IMR-90 (cell line): ENCODE measurements at regions not wholly inside any gene's neighbourhood (a gene's known extent, or its start where the extent isn't known, plus 50 kb on each side); places are given as distances from the start of the nearest gene placed in this dataset.

Source experiments
- ATAC-seq: fragments of 200-7000 bp; cut with Tn5 transposase; 2 replicates; pipeline ENCODE4 v1.9.1; 2020; ENCODE audit warnings: low read depth, mild to moderate bottlenecking, moderate library complexity
- BruUV-seq: library from RNA; stranded (reverse); fragments of 400-500 nt; replicated peaks from 2 replicates; lab custom pipeline; 2021; lab: Mats Ljungman, UMichigan
- CTCF ChIA-PET: fragments of 300-600 bp; formaldehyde crosslinking; extraction: SDS; loops from one replicate; lab custom pipeline; 2021; ENCODE audit warnings: antibody characterized with exemption; lab: Yijun Ruan, JAX
- POLR2A ChIA-PET: fragments of 300-600 bp; sonication (Branson Sonifier 250); formaldehyde crosslinking; loops from one replicate; lab custom pipeline; 2022; ENCODE audit warnings: antibody characterized with exemption; ENCODE audit not compliant: unreplicated experiment; lab: Charles Lee
- DNase-seq: peaks from one replicate; pipeline ENCODE4 v3.0.0; 2013
- H2AFZ ChIP-seq: replicated peaks from 2 replicates; pipeline ENCODE3; 2013; ENCODE audit warnings: low read length, mild to moderate bottlenecking; ENCODE audit not compliant: poor library complexity
- H2AK5ac ChIP-seq: 2 replicates; pipeline ENCODE4 v1.6.1; 2013; ENCODE audit warnings: low read depth, low read length, inconsistent platforms
- H2AK9ac ChIP-seq: replicated peaks from 2 replicates; pipeline ENCODE3; 2013; ENCODE audit warnings: mild to moderate bottlenecking, low read depth, low read length, moderate library complexity; ENCODE audit not compliant: poor library complexity
- H2BK120ac ChIP-seq: 2 replicates; pipeline ENCODE4 v1.6.1; 2013; ENCODE audit warnings: low read depth, low read length, inconsistent platforms
- H2BK15ac ChIP-seq: 3 replicates; pipeline ENCODE4 v1.6.1; 2013; ENCODE audit warnings: low read depth, low read length, inconsistent platforms
- H2BK20ac ChIP-seq: 2 replicates; pipeline ENCODE4 v1.6.1; 2013; ENCODE audit warnings: low read depth, mild to moderate bottlenecking, inconsistent platforms, low read length, moderate library complexity
- H2BK5ac ChIP-seq: 2 replicates; pipeline ENCODE4 v1.6.1; 2013; ENCODE audit warnings: mild to moderate bottlenecking, low read depth, low read length, inconsistent platforms; ENCODE audit not compliant: poor library complexity, severe bottlenecking
- H3K14ac ChIP-seq: replicated peaks from 2 replicates; pipeline ENCODE4 v1.6.1; 2013; ENCODE audit warnings: low read depth, low read length, inconsistent platforms
- H3K18ac ChIP-seq: 2 replicates; pipeline ENCODE4 v1.6.1; 2013; ENCODE audit warnings: low read depth, low read length, control low read depth
- H3K23ac ChIP-seq: 2 replicates; pipeline ENCODE4 v1.6.1; 2013; ENCODE audit warnings: low read depth, low read length, inconsistent platforms
- H3K27ac ChIP-seq: 2 replicates; pipeline ENCODE4 v1.5.1; 2013; ENCODE audit warnings: mild to moderate bottlenecking, control low read depth, low read length; ENCODE audit not compliant: insufficient read depth
- H3K27me3 ChIP-seq: 2 replicates; pipeline ENCODE4 v1.6.1; 2013; ENCODE audit warnings: low read length; ENCODE audit not compliant: control insufficient read depth, insufficient read depth
- H3K36me3 ChIP-seq: 2 replicates; pipeline ENCODE4 v1.6.1; 2013; ENCODE audit warnings: low read length, mixed read lengths; ENCODE audit not compliant: control insufficient read depth, insufficient read depth
- H3K4ac ChIP-seq: 2 replicates; pipeline ENCODE4 v1.6.1; 2013; ENCODE audit warnings: low read depth, low read length, inconsistent platforms
- H3K4me1 ChIP-seq: 2 replicates; pipeline ENCODE4 v1.6.1; 2013; ENCODE audit warnings: low read length, mixed read lengths; ENCODE audit not compliant: control insufficient read depth, insufficient read depth
- H3K4me2 ChIP-seq: 2 replicates; pipeline ENCODE4 v1.6.1; 2013; ENCODE audit warnings: low read depth, mild to moderate bottlenecking, control low read depth, low read length, moderate library complexity
- H3K4me3 ChIP-seq: 2 replicates; pipeline ENCODE4 v1.5.1; 2013; ENCODE audit warnings: low read depth, mild to moderate bottlenecking, control low read depth, low read length, moderate library complexity; ENCODE audit not compliant: insufficient read depth
- H3K56ac ChIP-seq: 2 replicates; pipeline ENCODE4 v1.6.1; 2013; ENCODE audit warnings: low read length, inconsistent platforms; ENCODE audit not compliant: insufficient read depth; ENCODE audit errors: extremely low read depth
- H3K79me1 ChIP-seq, 2 experiments: 2 replicates each; pipeline ENCODE4 v1.6.1; 2013; ENCODE audit warnings: low read length in 2 of 2, inconsistent platforms in 1 of 2, low read depth in 1 of 2
- H3K9ac ChIP-seq: 2 replicates; pipeline ENCODE4 v1.6.1; 2013; ENCODE audit warnings: low read depth, low read length, control low read depth
- H3K9me1 ChIP-seq: 2 replicates; pipeline ENCODE4 v1.6.1; 2013; ENCODE audit warnings: low read length, inconsistent platforms; ENCODE audit not compliant: insufficient read depth
- H3K9me3 ChIP-seq: 2 replicates; pipeline ENCODE4 v1.6.1; 2013; ENCODE audit warnings: low read length; ENCODE audit not compliant: control insufficient read depth, insufficient read depth
- H4K20me1 ChIP-seq: 2 replicates; pipeline ENCODE4 v1.6.1; 2013; ENCODE audit warnings: low read length, inconsistent platforms; ENCODE audit not compliant: insufficient read depth
- H4K5ac ChIP-seq: 2 replicates; pipeline ENCODE4 v1.6.1; 2013; ENCODE audit warnings: mild to moderate bottlenecking, low read depth, low read length, control low read depth
- H4K8ac ChIP-seq, 2 experiments: 2 replicates each; pipeline ENCODE4 v1.6.1; 2013; ENCODE audit warnings: low read depth in 2 of 2, low read length in 2 of 2, control low read depth in 1 of 2, inconsistent platforms in 1 of 2
- H4K91ac ChIP-seq: 2 replicates; pipeline ENCODE4 v1.6.1; 2013; ENCODE audit warnings: low read depth, low read length, inconsistent platforms; ENCODE audit not compliant: insufficient read depth
- CEBPB ChIP-seq: IDR thresholded peaks from 2 replicates; pipeline ENCODE4 v1.6.1; 2012; ENCODE audit warnings: low read depth, low read length, improper control_type of control experiment
- MXI1 ChIP-seq: IDR thresholded peaks from 2 replicates; pipeline ENCODE4 v1.6.1; 2012; ENCODE audit warnings: low read depth, mild to moderate bottlenecking, low read length, moderate library complexity, borderline replicate concordance
- WGBS, 2 experiments: methylation state at CpG; one replicate each; pipeline versions ENCODE4 v1.1.5 to v1.1.7; 2013; ENCODE audit warnings: missing lambda C conversion rate in 2 of 2; ENCODE audit not compliant: insufficient read length in 1 of 2; ENCODE audit errors: extremely low coverage in 2 of 2; 5-methylcytosine and 5-hydroxymethylcytosine counted together
- dilution Hi-C: fragments of 300-500 bp; cut with HindIII; formaldehyde crosslinking; loops from one replicate; pipeline ENCODE4 v1.14.3; 2018; ENCODE audit warnings: low sequenced_read_pairs; ENCODE audit not compliant: unreplicated experiment
- in situ Hi-C: fragments of 300-500 bp; cut with MboI; formaldehyde crosslinking; loops from 3 replicates; pipeline ENCODE4 v1.14.3; 2019; ENCODE audit warnings: low sequenced_read_pairs, inconsistent platforms, mixed read lengths
- intact Hi-C: fragments of 100-400 bp; cut with micrococcal nuclease; formaldehyde crosslinking; loops from 2 replicates; pipeline ENCODE4 v1.10.0; 2022

DNA sequence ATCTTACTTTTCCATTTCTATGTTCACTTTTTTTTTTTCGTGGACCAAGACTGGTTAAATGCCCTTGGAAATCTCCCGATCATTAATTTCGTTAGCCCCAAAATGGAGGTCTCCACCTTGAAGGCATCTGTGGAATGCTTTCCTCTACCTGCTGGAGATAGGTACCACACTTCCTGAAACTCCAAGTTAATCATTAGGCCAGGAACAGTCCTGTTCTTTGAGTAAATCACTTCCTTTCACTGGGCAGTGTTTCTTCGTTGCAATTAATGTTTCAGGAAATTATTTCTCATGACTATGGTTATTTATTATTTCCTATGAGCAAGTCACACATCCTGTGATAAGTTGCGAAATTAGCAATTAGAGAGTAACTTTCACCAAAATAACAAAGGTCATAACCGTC lies 225.2 kb upstream of the LYPLAL1 start:
- Histone ChIP-seq H3K9me1 (no peaks in the 10 kb centered on the region), H3K56ac (no peak overlapping the region), H4K5ac (no peak overlapping the region), H3K27me3 (no peaks in the 10 kb centered on the region), H2BK5ac (no peak overlapping the region), H3K4ac (no peak overlapping the region), H3K18ac (no peak overlapping the region), H3K36me3 (no peaks in the 10 kb centered on the region), H3K14ac (no peak overlapping the region), H4K91ac (no peak overlapping the region), H2BK20ac (no peak overlapping the region), H3K79me1 (no peaks in the 10 kb centered on the region), H3K4me1 (no peaks in the 10 kb centered on the region), H2BK120ac (no peak overlapping the region), H2BK15ac (no peak overlapping the region), H3K23ac (no peak overlapping the region), H2AK9ac (no peak overlapping the region), H4K20me1 (no peaks in the 10 kb centered on the region), H4K8ac (no peak overlapping the region), H3K9me3 (no peaks in the 10 kb centered on the region), H2AK5ac (no peak overlapping the region), H3K9ac (no peak overlapping the region), H2AFZ (no peak overlapping the region), H3K4me2 (no peak overlapping the region), H3K4me3 (no peak overlapping the region), H3K27ac (no peak overlapping the region)
- intact Hi-C loops (no loop called here), dilution Hi-C loops (no loop called here), in situ Hi-C loops (no loop called here)
- 80% methylated on average over 1 of the region's 6 CpGs; no CpG with 5 or more reads in 1 of the 2 experiments for WGBS, 2 experiments
- BruUV-seq: no TSS peak
- ChIA-PET POLR2A (no interaction called here), CTCF (interaction anchor here (0.6 kb wide), 2 partner anchors 29 to 643 kb away, joined by 3 to 4 read pairs; no protein-coding TSS in a partner anchor)
- DNase-seq: no peak
- no peak for ATAC-seq
- TF ChIP-seq MXI1 (no peak), CEBPB (peak; percentile 35; the same call in 1 of the 2 replicates)
